Loucy (cell line): ENCODE measurements at regions not wholly inside any gene's neighbourhood (a gene's known extent, or its start where the extent isn't known, plus 50 kb on each side); places are given as distances from the start of the nearest gene placed in this dataset.

Experiments
- H2AFZ ChIP-seq: fragments of 200-600 bp; sonication (generic); 2 replicates; pipeline ENCODE4 v1.6.0; 2016; ENCODE audit warnings: antibody characterized with exemption, mild to moderate bottlenecking, low read length, moderate library complexity
- H3F3A ChIP-seq: fragments of 200-600 bp; 2 replicates; pipeline ENCODE4 v1.6.0; 2016; ENCODE audit warnings: antibody characterized with exemption, low read depth, mild to moderate bottlenecking
- H3K27me3 ChIP-seq: fragments of 200-600 bp; sonication (generic); 2 replicates; pipeline ENCODE4 v1.6.1; 2014; ENCODE audit warnings: low read length, mild to moderate bottlenecking; ENCODE audit not compliant: insufficient read depth, poor library complexity, severe bottlenecking
- H3K36me3 ChIP-seq: fragments of 200-600 bp; sonication (generic); 2 replicates; pipeline ENCODE4 v1.6.1; 2016; ENCODE audit warnings: low read length; ENCODE audit not compliant: insufficient read depth
- H3K4me1 ChIP-seq: fragments of 200-600 bp; sonication (generic); 2 replicates; pipeline ENCODE4 v1.5.1; 2014; ENCODE audit warnings: low read length, mild to moderate bottlenecking; ENCODE audit not compliant: insufficient read depth, poor library complexity, severe bottlenecking
- H3K4me2 ChIP-seq: fragments of 200-600 bp; sonication (generic); 2 replicates; pipeline ENCODE4 v1.6.0; 2014; ENCODE audit warnings: antibody characterized with exemption, low read length, low read depth, mild to moderate bottlenecking; ENCODE audit not compliant: poor library complexity, severe bottlenecking
- H3K4me3 ChIP-seq: fragments of 200-600 bp; sonication (generic); 2 replicates; pipeline ENCODE4 v1.5.1; 2014; ENCODE audit warnings: low read length, mild to moderate bottlenecking, mixed read lengths; ENCODE audit not compliant: poor library complexity, severe bottlenecking
- H3K79me2 ChIP-seq: fragments of 200-600 bp; sonication (generic); 2 replicates; pipeline ENCODE4 v1.6.1; 2014; ENCODE audit warnings: low read length; ENCODE audit not compliant: insufficient read depth
- H3K9ac ChIP-seq: fragments of 200-600 bp; sonication (generic); 2 replicates; pipeline ENCODE4 v1.6.0; 2014; ENCODE audit warnings: mild to moderate bottlenecking, low read depth, low read length, moderate library complexity; ENCODE audit not compliant: poor library complexity, severe bottlenecking
- H3K9me2 ChIP-seq: fragments of 200-600 bp; sonication (generic); replicated peaks from 2 replicates; pipeline ENCODE4 v1.6.1; 2016; ENCODE audit warnings: low read depth, low read length, mixed read lengths
- H3K9me3 ChIP-seq: fragments of 200-600 bp; sonication (generic); 2 replicates; pipeline ENCODE4 v1.6.1; 2014; ENCODE audit warnings: mild to moderate bottlenecking, antibody characterized with exemption, low read length, low read depth; ENCODE audit not compliant: insufficient read depth
- H4K20me1 ChIP-seq: fragments of 200-600 bp; sonication (generic); 2 replicates; pipeline ENCODE4 v1.6.0; 2014; ENCODE audit warnings: antibody characterized with exemption, low read length, mild to moderate bottlenecking; ENCODE audit not compliant: insufficient read depth, poor library complexity, severe bottlenecking
- CTCF ChIP-seq: fragments of 200-600 bp; sonication (generic); conservative IDR thresholded peaks from 2 replicates; pipeline ENCODE4 v1.5.1; 2014; ENCODE audit warnings: mild to moderate bottlenecking, antibody characterized with exemption, low read length
- EZH2phosphoT487 ChIP-seq: fragments of 200-600 bp; IDR thresholded peaks from 2 replicates; pipeline ENCODE4 v1.6.1; 2018; ENCODE audit warnings: antibody characterized with exemption, mild to moderate bottlenecking, moderate library complexity, borderline replicate concordance

- TF ChIP-seq EZH2phosphoT487 (no peak), CTCF (no peak)
- Histone ChIP-seq H3K79me2 (no peaks in the 10 kb centered on the region), H3K4me1 (no peaks in the 10 kb centered on the region), H3K36me3 (no peaks in the 10 kb centered on the region), H3F3A (no peaks in the 10 kb centered on the region), H2AFZ (no peak overlapping the region), H3K27me3 (no peaks in the 10 kb centered on the region), H3K9ac (no peak overlapping the region), H3K4me2 (no peak overlapping the region), H3K4me3 (no peak overlapping the region), H3K9me3 (no peaks in the 10 kb centered on the region), H4K20me1 (no peaks in the 10 kb centered on the region), H3K9me2 (no peaks in the 10 kb centered on the region)
These were observed 65.2 kb upstream of the TENT5D start for GRCh38 chrX:80354966-80355465.
